MM.1S (cell line): ENCODE measurements at regions not wholly inside any gene's neighbourhood (a gene's known extent, or its start where the extent isn't known, plus 50 kb on each side); places are given as distances from the start of the nearest gene placed in this dataset.

Experiments
- EZH2phosphoT487 ChIP-seq: fragments of 300-600 bp; sonication (generic); IDR thresholded peaks from 2 replicates; pipeline ENCODE4 v1.6.1; 2018; ENCODE audit warnings: antibody characterized with exemption, low read length
- TF ChIP-seq, protein P1 (sequence below): fragments of 300-600 bp; sonication (generic); IDR thresholded peaks from 2 replicates; pipeline ENCODE4 v1.5.1; 2016; ENCODE audit warnings: antibody characterized with exemption, low read length, mixed read lengths

DNA sequence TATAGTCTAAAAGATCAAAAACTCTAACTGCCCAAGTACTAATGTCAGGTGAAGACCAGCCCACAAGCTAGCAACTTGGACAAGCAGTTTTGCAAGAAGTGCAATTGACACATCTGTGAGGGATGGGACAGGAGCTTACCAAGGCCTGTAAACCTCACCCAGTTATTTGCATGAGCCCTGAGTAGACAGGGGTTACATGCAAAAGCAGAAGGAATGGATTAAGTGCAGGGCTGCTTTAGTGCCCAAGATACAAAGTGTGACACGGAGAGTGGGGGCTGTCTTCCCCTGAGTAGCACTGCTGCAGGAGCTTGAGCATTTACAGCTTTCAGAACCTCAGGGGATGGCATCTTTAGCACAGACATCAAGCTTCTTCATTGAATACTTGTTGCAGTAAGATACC is 286.7 kb downstream of the ELAVL2 start:
- TF ChIP-seq, protein P1, sequence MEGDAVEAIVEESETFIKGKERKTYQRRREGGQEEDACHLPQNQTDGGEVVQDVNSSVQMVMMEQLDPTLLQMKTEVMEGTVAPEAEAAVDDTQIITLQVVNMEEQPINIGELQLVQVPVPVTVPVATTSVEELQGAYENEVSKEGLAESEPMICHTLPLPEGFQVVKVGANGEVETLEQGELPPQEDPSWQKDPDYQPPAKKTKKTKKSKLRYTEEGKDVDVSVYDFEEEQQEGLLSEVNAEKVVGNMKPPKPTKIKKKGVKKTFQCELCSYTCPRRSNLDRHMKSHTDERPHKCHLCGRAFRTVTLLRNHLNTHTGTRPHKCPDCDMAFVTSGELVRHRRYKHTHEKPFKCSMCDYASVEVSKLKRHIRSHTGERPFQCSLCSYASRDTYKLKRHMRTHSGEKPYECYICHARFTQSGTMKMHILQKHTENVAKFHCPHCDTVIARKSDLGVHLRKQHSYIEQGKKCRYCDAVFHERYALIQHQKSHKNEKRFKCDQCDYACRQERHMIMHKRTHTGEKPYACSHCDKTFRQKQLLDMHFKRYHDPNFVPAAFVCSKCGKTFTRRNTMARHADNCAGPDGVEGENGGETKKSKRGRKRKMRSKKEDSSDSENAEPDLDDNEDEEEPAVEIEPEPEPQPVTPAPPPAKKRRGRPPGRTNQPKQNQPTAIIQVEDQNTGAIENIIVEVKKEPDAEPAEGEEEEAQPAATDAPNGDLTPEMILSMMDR: no peak
- no peak for TF ChIP-seq EZH2phosphoT487
